B cell (primary cell): ENCODE measurements at regions not wholly inside any gene's neighbourhood (a gene's known extent, or its start where the extent isn't known, plus 50 kb on each side); places are given as distances from the start of the nearest gene placed in this dataset.

Experiments
- EZH2 ChIP-seq: IDR thresholded peaks from 2 replicates; pipeline ENCODE4 v1.6.1; 2012; ENCODE audit warnings: borderline replicate concordance, low read depth, mild to moderate bottlenecking, moderate library complexity, low read length; ENCODE audit not compliant: insufficient read depth, poor library complexity, severe bottlenecking
- TF ChIP-seq, protein P1 (sequence below): fragments of 200-600 bp; IDR thresholded peaks from one replicate; pipeline ENCODE4 v1.8.0; 2022; ENCODE audit warnings: antibody characterized with exemption, mild to moderate bottlenecking

DNA sequence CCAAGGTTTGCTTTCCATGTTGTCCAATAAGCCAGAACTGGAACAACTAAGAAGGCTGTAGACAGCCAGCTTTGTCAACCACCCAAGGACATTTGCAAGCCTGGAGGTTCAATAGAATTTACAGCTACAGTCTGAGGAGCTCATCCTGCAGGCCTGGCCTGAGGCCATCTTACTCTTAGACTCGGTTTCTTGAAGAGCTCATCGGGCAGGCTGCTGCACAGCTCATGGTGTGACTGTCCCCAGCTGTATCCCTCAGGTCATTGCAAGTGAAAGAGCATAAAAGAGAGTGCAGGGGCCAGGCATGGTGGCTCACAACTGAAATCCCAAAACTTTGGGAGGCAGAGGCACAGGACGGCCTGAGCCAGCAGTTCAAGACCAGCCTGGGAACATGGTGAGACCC, 96.9 kb upstream of the FOXQ1 start:
- TF ChIP-seq, protein P1, sequence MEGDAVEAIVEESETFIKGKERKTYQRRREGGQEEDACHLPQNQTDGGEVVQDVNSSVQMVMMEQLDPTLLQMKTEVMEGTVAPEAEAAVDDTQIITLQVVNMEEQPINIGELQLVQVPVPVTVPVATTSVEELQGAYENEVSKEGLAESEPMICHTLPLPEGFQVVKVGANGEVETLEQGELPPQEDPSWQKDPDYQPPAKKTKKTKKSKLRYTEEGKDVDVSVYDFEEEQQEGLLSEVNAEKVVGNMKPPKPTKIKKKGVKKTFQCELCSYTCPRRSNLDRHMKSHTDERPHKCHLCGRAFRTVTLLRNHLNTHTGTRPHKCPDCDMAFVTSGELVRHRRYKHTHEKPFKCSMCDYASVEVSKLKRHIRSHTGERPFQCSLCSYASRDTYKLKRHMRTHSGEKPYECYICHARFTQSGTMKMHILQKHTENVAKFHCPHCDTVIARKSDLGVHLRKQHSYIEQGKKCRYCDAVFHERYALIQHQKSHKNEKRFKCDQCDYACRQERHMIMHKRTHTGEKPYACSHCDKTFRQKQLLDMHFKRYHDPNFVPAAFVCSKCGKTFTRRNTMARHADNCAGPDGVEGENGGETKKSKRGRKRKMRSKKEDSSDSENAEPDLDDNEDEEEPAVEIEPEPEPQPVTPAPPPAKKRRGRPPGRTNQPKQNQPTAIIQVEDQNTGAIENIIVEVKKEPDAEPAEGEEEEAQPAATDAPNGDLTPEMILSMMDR, result no peak
- TF ChIP-seq EZH2, result no peak
